Chondrocyte (in vitro differentiated cells): ENCODE measurements at regions not wholly inside any gene's neighbourhood (a gene's known extent, or its start where the extent isn't known, plus 50 kb on each side); places are given as distances from the start of the nearest gene placed in this dataset.

ENCODE experiments used
- DNase-seq: peaks from one replicate; pipeline ENCODE4 v3.0.0; 2021; ENCODE audit warnings: mixed read lengths, low spot score
- H3K27ac Mint-ChIP-seq: one replicate; pipeline ENCODE4 v1.8.0; 2021; ENCODE audit warnings: mild to moderate bottlenecking, moderate library complexity, mixed read lengths; ENCODE audit not compliant: unreplicated experiment
- H3K27me3 Mint-ChIP-seq: 2 replicates; pipeline ENCODE4 v1.8.0; 2021; ENCODE audit warnings: low read depth, mixed read lengths
- H3K36me3 Mint-ChIP-seq: 2 replicates; pipeline ENCODE4 v1.8.0; 2021; ENCODE audit warnings: low read depth, mixed read lengths
- H3K4me1 Mint-ChIP-seq: 2 replicates; pipeline ENCODE4 v1.8.0; 2021; ENCODE audit warnings: low read depth, mild to moderate bottlenecking, mixed read lengths
- H3K4me3 Mint-ChIP-seq: one replicate; pipeline ENCODE4 v1.8.0; 2021; ENCODE audit warnings: mild to moderate bottlenecking, moderate library complexity, mixed read lengths; ENCODE audit not compliant: unreplicated experiment
- H3K9me3 Mint-ChIP-seq: 2 replicates; pipeline ENCODE4 v1.8.0; 2021; ENCODE audit warnings: low read depth, mixed read lengths
- TF ChIP-seq, protein P1 (sequence below): fragments of 200-600 bp; sonication (generic); IDR thresholded peaks from 2 replicates; pipeline ENCODE4 v1.5.0; 2021; ENCODE audit warnings: antibody characterized with exemption, mild to moderate bottlenecking, moderate library complexity

DNA sequence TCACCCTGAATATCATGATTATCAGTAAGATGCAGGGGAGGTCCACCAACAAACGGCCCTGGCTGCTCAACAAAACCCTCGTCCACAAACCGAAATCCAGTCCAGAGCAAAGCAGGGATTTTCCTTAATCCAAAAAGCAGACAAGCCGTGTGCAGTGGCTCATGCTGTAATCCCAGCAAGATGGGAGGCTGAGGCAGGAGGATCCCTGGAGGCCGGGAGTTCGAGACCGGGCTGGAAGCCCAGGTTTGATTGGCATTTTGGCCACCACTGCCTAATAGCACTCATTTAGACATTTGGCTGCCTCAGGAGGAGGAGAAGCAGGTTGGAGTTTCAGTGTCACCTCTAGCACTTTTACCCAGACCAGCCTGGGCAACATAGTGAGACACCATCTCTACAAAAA lies 562.0 kb upstream of the AUTS2 start:
- no peak for DNase-seq
- TF ChIP-seq, protein P1, sequence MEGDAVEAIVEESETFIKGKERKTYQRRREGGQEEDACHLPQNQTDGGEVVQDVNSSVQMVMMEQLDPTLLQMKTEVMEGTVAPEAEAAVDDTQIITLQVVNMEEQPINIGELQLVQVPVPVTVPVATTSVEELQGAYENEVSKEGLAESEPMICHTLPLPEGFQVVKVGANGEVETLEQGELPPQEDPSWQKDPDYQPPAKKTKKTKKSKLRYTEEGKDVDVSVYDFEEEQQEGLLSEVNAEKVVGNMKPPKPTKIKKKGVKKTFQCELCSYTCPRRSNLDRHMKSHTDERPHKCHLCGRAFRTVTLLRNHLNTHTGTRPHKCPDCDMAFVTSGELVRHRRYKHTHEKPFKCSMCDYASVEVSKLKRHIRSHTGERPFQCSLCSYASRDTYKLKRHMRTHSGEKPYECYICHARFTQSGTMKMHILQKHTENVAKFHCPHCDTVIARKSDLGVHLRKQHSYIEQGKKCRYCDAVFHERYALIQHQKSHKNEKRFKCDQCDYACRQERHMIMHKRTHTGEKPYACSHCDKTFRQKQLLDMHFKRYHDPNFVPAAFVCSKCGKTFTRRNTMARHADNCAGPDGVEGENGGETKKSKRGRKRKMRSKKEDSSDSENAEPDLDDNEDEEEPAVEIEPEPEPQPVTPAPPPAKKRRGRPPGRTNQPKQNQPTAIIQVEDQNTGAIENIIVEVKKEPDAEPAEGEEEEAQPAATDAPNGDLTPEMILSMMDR: no peak
- Mint-ChIP-seq H3K27me3 (peaks cover 13% of the 10 kb centered on the region), H3K4me1 (no peaks in the 10 kb centered on the region), H3K36me3 (no peaks in the 10 kb centered on the region), H3K9me3 (no peaks in the 10 kb centered on the region), H3K27ac (no peak overlapping the region), H3K4me3 (no peak overlapping the region)

DNA sequence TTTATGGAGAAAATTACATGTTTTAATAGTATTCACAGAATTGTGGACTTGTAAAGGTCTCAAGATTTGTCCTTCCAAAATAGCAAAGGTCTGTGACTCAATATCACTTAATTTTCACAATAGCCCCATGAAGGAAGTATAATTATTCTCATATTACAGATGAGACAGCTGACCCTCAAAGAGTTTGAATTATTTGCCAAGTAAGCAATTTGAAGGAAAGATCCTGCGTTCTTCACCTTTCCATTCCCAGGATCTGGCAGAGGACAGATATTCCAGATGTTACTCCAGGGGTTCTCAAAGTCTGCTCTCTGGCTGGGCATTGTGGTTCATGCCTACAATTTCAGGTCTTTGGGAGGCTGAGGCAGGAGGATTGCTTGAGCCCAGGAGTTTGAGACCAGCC lies 559.4 kb upstream of the AUTS2 start:
- no peaks in the 10 kb centered on the region for H3K4me1 Mint-ChIP-seq
- H3K27ac Mint-ChIP-seq: no peak overlapping the region
- peaks cover 13% of the 10 kb centered on the region for H3K27me3 Mint-ChIP-seq
- TF ChIP-seq, protein P1: no peak
- DNase-seq: no peak
- H3K9me3 Mint-ChIP-seq: peaks cover 14% of the 10 kb centered on the region
- H3K4me3 Mint-ChIP-seq: no peak overlapping the region
- peaks cover 4% of the 10 kb centered on the region for H3K36me3 Mint-ChIP-seq

DNA sequence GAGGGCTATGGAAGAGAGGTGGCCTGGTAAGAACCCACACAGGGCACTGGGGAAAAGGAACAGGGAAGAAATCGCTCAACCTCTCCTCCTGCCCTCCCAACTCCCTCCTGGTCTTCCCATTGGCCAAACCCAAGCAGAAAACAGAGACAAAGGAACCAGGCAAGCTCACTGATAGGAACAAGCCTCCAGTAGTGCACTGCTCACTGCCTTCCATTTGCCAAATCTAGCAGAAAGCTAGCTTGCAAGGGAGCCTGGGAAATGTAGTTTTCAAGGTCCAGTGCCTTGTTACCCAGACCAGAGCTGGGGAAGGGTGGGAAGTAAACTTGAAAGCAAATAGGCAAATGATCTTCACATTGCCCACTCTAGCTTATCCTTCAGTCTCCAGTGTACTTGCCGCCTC lies 556.1 kb upstream of the AUTS2 start:
- DNase-seq: no peak
- Mint-ChIP-seq H3K27ac (no peak overlapping the region), H3K9me3 (peaks cover 33% of the 10 kb centered on the region), H3K27me3 (peaks cover 13% of the 10 kb centered on the region), H3K4me3 (no peak overlapping the region), H3K4me1 (no peaks in the 10 kb centered on the region), H3K36me3 (peaks cover 7% of the 10 kb centered on the region)
- TF ChIP-seq, protein P1: no peak

DNA sequence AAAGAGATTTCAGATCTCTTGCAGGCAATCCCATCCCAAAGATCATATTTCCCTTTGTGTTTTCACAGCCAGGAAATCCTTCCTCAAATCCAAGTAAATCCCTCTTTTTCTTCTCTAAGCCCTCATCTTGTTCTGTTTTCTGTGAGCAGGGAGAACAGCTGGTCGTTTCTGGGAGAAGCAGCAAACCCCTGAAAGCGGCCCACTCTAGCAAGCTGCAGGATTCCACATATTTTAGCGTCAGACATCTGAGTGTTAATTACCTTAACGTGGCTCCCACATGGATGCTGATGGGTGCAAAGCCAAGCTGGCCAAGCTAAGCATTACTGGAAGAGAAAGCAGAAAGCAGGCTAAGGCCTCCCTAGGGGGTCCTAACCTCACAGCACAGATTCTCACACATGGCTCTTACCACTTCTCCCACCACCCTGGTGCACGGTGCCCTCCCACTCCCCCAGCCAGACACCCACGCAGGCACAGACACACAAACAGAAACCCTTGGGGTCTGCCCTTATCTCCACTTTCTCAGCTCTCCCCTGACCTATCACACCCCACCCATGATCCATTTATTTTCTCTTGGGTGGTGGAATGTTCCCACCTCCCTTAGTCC lies 551.0 kb upstream of the AUTS2 start:
- H3K27me3 Mint-ChIP-seq: peaks cover 11% of the 10 kb centered on the region
- DNase-seq: no peak
- H3K4me1 Mint-ChIP-seq: no peaks in the 10 kb centered on the region
- TF ChIP-seq, protein P1: no peak
- no peak overlapping the region for H3K27ac Mint-ChIP-seq
- peaks cover 32% of the 10 kb centered on the region for H3K9me3 Mint-ChIP-seq
- peaks cover 7% of the 10 kb centered on the region for H3K36me3 Mint-ChIP-seq
- no peak overlapping the region for H3K4me3 Mint-ChIP-seq

DNA sequence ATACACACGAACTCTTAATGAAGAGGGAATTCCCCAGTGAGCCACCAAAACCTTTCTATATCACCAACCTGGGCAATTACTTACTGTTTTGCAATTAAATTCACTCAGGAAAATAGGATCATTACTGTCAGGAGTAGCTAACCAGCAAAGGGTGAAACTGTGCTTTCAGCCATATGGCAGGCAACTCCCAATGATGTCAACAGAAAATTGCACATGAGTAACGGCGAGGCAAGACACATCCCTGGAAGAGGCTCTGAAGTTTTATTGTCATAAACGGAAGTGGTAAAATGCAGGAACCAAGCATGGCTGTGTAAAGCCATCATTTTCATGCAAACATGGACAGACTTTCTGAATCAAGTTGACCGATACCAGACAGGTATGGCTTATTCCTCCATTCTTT lies 548.9 kb upstream of the AUTS2 start:
- TF ChIP-seq, protein P1: no peak
- Mint-ChIP-seq H3K4me3 (no peak overlapping the region), H3K36me3 (peaks cover 3% of the 10 kb centered on the region), H3K27ac (no peak overlapping the region), H3K27me3 (peaks cover 11% of the 10 kb centered on the region), H3K4me1 (no peaks in the 10 kb centered on the region), H3K9me3 (peaks cover 18% of the 10 kb centered on the region)
- no peak for DNase-seq
